ENCODE measurements at regions not wholly inside any gene's neighbourhood (a gene's known extent, or its start where the extent isn't known, plus 50 kb on each side); places are given as distances from the start of the nearest gene placed in this dataset.
"Not testable (repeated sequence)": the region's sequence is repeated elsewhere in the genome, so short reads cannot be mapped to it uniquely, and the experiment has no call there.

GRCh38 chr12:114501474-114501807 lies 95.5 kb upstream of the TBX5 start:
- DNase-seq (ENCODE audit: low spot score): no peak

- no peak for DNase-seq (ENCODE audit: low spot score)
Observed at GRCh38 chr12:114500775-114501473, 95.0 kb upstream of the TBX5 start.

GRCh38 chr12:114500131-114500530 lies 94.2 kb upstream of the TBX5 start:
- no peak for DNase-seq (ENCODE audit: low spot score)

- DNase-seq (ENCODE audit: low spot score): no peak
Observed at GRCh38 chr12:114499338-114499737, 93.4 kb upstream of the TBX5 start.

- no peak for DNase-seq (ENCODE audit: low spot score)
Observed at GRCh38 chr12:114491916-114492315, 86.0 kb upstream of the TBX5 start.

GRCh38 chr12:114484822-114485459 lies 79.0 kb upstream of the TBX5 start:
- DNase-seq (ENCODE audit: low spot score): not testable (repeated sequence)

- DNase-seq (ENCODE audit: low spot score): no peak
Observed at GRCh38 chr12:114483996-114484395, 78.1 kb upstream of the TBX5 start.

GRCh38 chr12:114481200-114481535 lies 75.2 kb upstream of the TBX5 start:
- no peak for DNase-seq (ENCODE audit: low spot score)

- DNase-seq (ENCODE audit: low spot score): no peak
Observed at GRCh38 chr12:114480337-114481199, 74.6 kb upstream of the TBX5 start.

- DNase-seq (ENCODE audit: low spot score): no peak
Observed at GRCh38 chr12:114479831-114480230, 73.9 kb upstream of the TBX5 start.

GRCh38 chr12:114478865-114479264 lies 72.9 kb upstream of the TBX5 start:
- DNase-seq (ENCODE audit: low spot score): no peak

GRCh38 chr12:114477989-114478395 lies 72.0 kb upstream of the TBX5 start:
- DNase-seq (ENCODE audit: low spot score): no peak

GRCh38 chr12:114476159-114476558 lies 70.2 kb upstream of the TBX5 start:
- peak; percentile 32 for DNase-seq (ENCODE audit: low spot score)

- no peak for DNase-seq (ENCODE audit: low spot score)
Observed at GRCh38 chr12:114473717-114474116, 67.8 kb upstream of the TBX5 start.

GRCh38 chr12:114473018-114473417 lies 67.1 kb upstream of the TBX5 start:
- DNase-seq (ENCODE audit: low spot score): no peak

GRCh38 chr12:114457620-114458019 lies 51.7 kb upstream of the TBX5 start:
- DNase-seq (ENCODE audit: low spot score): no peak
